Naive thymus-derived CD4-positive, alpha-beta T cell (primary cell): ENCODE measurements at regions not wholly inside any gene's neighbourhood (a gene's known extent, or its start where the extent isn't known, plus 50 kb on each side); places are given as distances from the start of the nearest gene placed in this dataset.

Experiments used
- ATAC-seq: fragments of 150-1000 bp; cut with Tn5 transposase; 2 replicates; pipeline ENCODE4 v1.10.0; 2021; ENCODE audit warnings: mild to moderate bottlenecking, moderate library complexity
- CTCF ChIA-PET: fragments of 350-600 bp; sonication (Branson Sonifier 250); formaldehyde crosslinking; loops from one replicate; lab custom pipeline; 2021; ENCODE audit warnings: antibody characterized with exemption; lab: Charles Lee
- POLR2A ChIA-PET: fragments of 350-600 bp; sonication (Branson Sonifier 250); formaldehyde crosslinking; loops from one replicate; lab custom pipeline; 2021; ENCODE audit warnings: antibody characterized with exemption, inconsistent platforms; lab: Charles Lee
- DNase-seq, 9 donors: peaks; one replicate each; pipeline versions ENCODE4 v3.0.0 to v3.0.0-alpha.2; 2020 to 2022; ENCODE audit warnings: mixed read lengths in 1 of 9
- H3K27ac ChIP-seq: one replicate; pipeline ENCODE4 v1.7.0; 2013; ENCODE audit warnings: mild to moderate bottlenecking, low read depth, low read length, moderate library complexity
- H3K27me3 ChIP-seq, 2 donors: one replicate each; pipeline ENCODE4 v1.7.0; 2013; ENCODE audit warnings: low read length in 2 of 2, mild to moderate bottlenecking in 2 of 2, moderate library complexity in 2 of 2; ENCODE audit not compliant: control insufficient read depth in 2 of 2, insufficient read depth in 2 of 2
- H3K36me3 ChIP-seq, 3 experiments: 1 replicate in 2 of 3; 2 replicates in 1 of 3; pipeline ENCODE4 v1.7.0; 2013; ENCODE audit warnings: low read length in 3 of 3, mild to moderate bottlenecking in 3 of 3, moderate library complexity in 1 of 3; ENCODE audit not compliant: insufficient read depth in 3 of 3, control insufficient read depth in 2 of 3
- H3K4me1 ChIP-seq, 2 donors: one replicate each; pipeline ENCODE4 v1.7.0; 2013; ENCODE audit warnings: low read length in 2 of 2, mild to moderate bottlenecking in 2 of 2, moderate library complexity in 1 of 2; ENCODE audit not compliant: control insufficient read depth in 2 of 2, insufficient read depth in 2 of 2
- H3K4me3 ChIP-seq: 2 replicates; pipeline ENCODE4 v1.7.0; 2013; ENCODE audit warnings: mild to moderate bottlenecking, low read length
- H3K9me3 ChIP-seq, 3 experiments: 1 replicate in 2 of 3; 2 replicates in 1 of 3; pipeline ENCODE4 v1.7.0; 2013; ENCODE audit warnings: low read length in 3 of 3; ENCODE audit not compliant: control insufficient read depth in 2 of 3
- H3K27ac Mint-ChIP-seq, 9 donors: one replicate each; pipeline ENCODE4 v1.8.0; 2020 to 2022; ENCODE audit warnings: mixed read lengths in 9 of 9, mild to moderate bottlenecking in 8 of 9, moderate library complexity in 5 of 9, inconsistent platforms in 2 of 9
- H3K27me3 Mint-ChIP-seq, 5 donors: one replicate each; pipeline ENCODE4 v1.8.0; 2021 to 2022; ENCODE audit warnings: mixed read lengths in 5 of 5, mild to moderate bottlenecking in 1 of 5
- H3K36me3 Mint-ChIP-seq, 5 donors: one replicate each; pipeline ENCODE4 v1.8.0; 2020 to 2022; ENCODE audit warnings: mixed read lengths in 5 of 5, mild to moderate bottlenecking in 3 of 5, inconsistent platforms in 1 of 5
- H3K4me1 Mint-ChIP-seq, 7 donors: one replicate each; pipeline ENCODE4 v1.8.0; 2020 to 2022; ENCODE audit warnings: mixed read lengths in 7 of 7, mild to moderate bottlenecking in 3 of 7, inconsistent platforms in 1 of 7
- H3K4me3 Mint-ChIP-seq, 10 donors: one replicate each; pipeline ENCODE4 v1.8.0; 2020 to 2022; ENCODE audit warnings: mild to moderate bottlenecking in 10 of 10, mixed read lengths in 10 of 10, moderate library complexity in 6 of 10, inconsistent platforms in 2 of 10
- H3K9me3 Mint-ChIP-seq, 11 donors: one replicate each; pipeline ENCODE4 v1.8.0; 2020 to 2022; ENCODE audit warnings: mixed read lengths in 11 of 11, mild to moderate bottlenecking in 4 of 11, inconsistent platforms in 1 of 11, moderate library complexity in 1 of 11
- intact Hi-C, 2 donors: fragments of 100-400 bp; cut with micrococcal nuclease; formaldehyde crosslinking; loops; one replicate each; pipeline ENCODE4 v1.15.1; 2023

GRCh38 chr14:40119321-40119720 lies 687.1 kb upstream of the FBXO33 start:
- intact Hi-C loops: no loop called here
- ATAC-seq (no peak), DNase-seq (no peak)
- POLR2A ChIA-PET: interaction anchor here (0.6 kb wide), 1 partner anchor 710 kb away, joined by 3 read pairs; no protein-coding TSS in a partner anchor
- Histone ChIP-seq H3K36me3 (no peaks in the 10 kb centered on the region), H3K27ac (no peak overlapping the region), H3K9me3 (no peaks in the 10 kb centered on the region), H3K4me1 (no peaks in the 10 kb centered on the region), H3K4me3 (no peak overlapping the region), H3K27me3 (no peaks in the 10 kb centered on the region)
- H3K36me3 Mint-ChIP-seq: peaks cover 0 to 11% (median 0%) of the 10 kb centered on the region in 5 donors
- no peak overlapping the region for H3K27ac Mint-ChIP-seq
- CTCF ChIA-PET: no interaction called here
- peaks cover 0 to 4% (median 0%) of the 10 kb centered on the region in 5 donors for H3K27me3 Mint-ChIP-seq
- no peaks in the 10 kb centered on the region for H3K4me1 Mint-ChIP-seq
- no peak overlapping the region for H3K4me3 Mint-ChIP-seq
- H3K9me3 Mint-ChIP-seq: peaks cover 0 to 11% (median 3%) of the 10 kb centered on the region in 11 donors

- Mint-ChIP-seq H3K4me1 (no peaks in the 10 kb centered on the region), H3K27ac (no peak overlapping the region), H3K9me3 (peaks cover 0 to 11% (median 4%) of the 10 kb centered on the region in 11 donors), H3K36me3 (peaks cover 0 to 11% (median 0%) of the 10 kb centered on the region in 5 donors), H3K4me3 (no peak overlapping the region), H3K27me3 (peaks cover 0 to 4% (median 0%) of the 10 kb centered on the region in 5 donors)
- H3K9me3 ChIP-seq: no peaks in the 10 kb centered on the region
- no peaks in the 10 kb centered on the region for H3K27me3 ChIP-seq
- intact Hi-C loops: no loop called here
- POLR2A ChIA-PET: no interaction called here
- CTCF ChIA-PET: no interaction called here
- ATAC-seq (no peak), DNase-seq (no peak)
- H3K4me3 ChIP-seq: no peak overlapping the region
- no peak overlapping the region for H3K27ac ChIP-seq
- H3K36me3 ChIP-seq: no peaks in the 10 kb centered on the region
- H3K4me1 ChIP-seq: no peaks in the 10 kb centered on the region
Measured at GRCh38 chr14:40115583-40115982, 683.4 kb upstream of the FBXO33 start.

- no peaks in the 10 kb centered on the region for H3K36me3 ChIP-seq
- no peak overlapping the region for H3K27ac ChIP-seq
- DNase-seq (no peak), ATAC-seq (no peak)
- H3K4me3 ChIP-seq: no peak overlapping the region
- no peak overlapping the region for H3K4me3 Mint-ChIP-seq
- H3K9me3 Mint-ChIP-seq: peaks cover 0 to 15% (median 5%) of the 10 kb centered on the region in 11 donors
- no peak overlapping the region for H3K27ac Mint-ChIP-seq
- intact Hi-C loops: no loop called here
- no peaks in the 10 kb centered on the region for H3K9me3 ChIP-seq
- no peaks in the 10 kb centered on the region for H3K4me1 Mint-ChIP-seq
- peaks cover 0 to 4% (median 0%) of the 10 kb centered on the region in 5 donors for H3K27me3 Mint-ChIP-seq
- no peaks in the 10 kb centered on the region for H3K27me3 ChIP-seq
- ChIA-PET CTCF (no interaction called here), POLR2A (no interaction called here)
- peaks cover 0 to 11% (median 0%) of the 10 kb centered on the region in 5 donors for H3K36me3 Mint-ChIP-seq
- H3K4me1 ChIP-seq: no peaks in the 10 kb centered on the region
Measured at GRCh38 chr14:40113671-40114070, 681.4 kb upstream of the FBXO33 start.

GRCh38 chr14:40100544-40101196 lies 668.4 kb upstream of the FBXO33 start:
- DNase-seq: no peak
- Mint-ChIP-seq H3K27me3 (no peaks in the 10 kb centered on the region), H3K27ac (no peak overlapping the region), H3K4me1 (no peaks in the 10 kb centered on the region), H3K4me3 (no peak overlapping the region), H3K36me3 (no peaks in the 10 kb centered on the region), H3K9me3 (peaks cover 0 to 20% (median 8%) of the 10 kb centered on the region in 11 donors)
- Histone ChIP-seq H3K27me3 (no peaks in the 10 kb centered on the region), H3K4me1 (no peaks in the 10 kb centered on the region), H3K27ac (no peak overlapping the region), H3K36me3 (no peaks in the 10 kb centered on the region), H3K9me3 (no peaks in the 10 kb centered on the region), H3K4me3 (no peak overlapping the region)
- POLR2A ChIA-PET: no interaction called here
- CTCF ChIA-PET: no interaction called here
- ATAC-seq: no peak
- intact Hi-C loops: no loop called here

GRCh38 chr14:40099316-40099715 lies 667.1 kb upstream of the FBXO33 start:
- H3K4me3 ChIP-seq: no peak overlapping the region
- no peak overlapping the region for H3K4me3 Mint-ChIP-seq

GRCh38 chr14:40098468-40098867 lies 666.2 kb upstream of the FBXO33 start:
- intact Hi-C loops: no loop called here
- Mint-ChIP-seq H3K4me3 (no peak overlapping the region), H3K36me3 (no peaks in the 10 kb centered on the region), H3K4me1 (no peaks in the 10 kb centered on the region), H3K27me3 (no peaks in the 10 kb centered on the region), H3K9me3 (peaks cover 0 to 9% (median 3%) of the 10 kb centered on the region in 11 donors), H3K27ac (no peak overlapping the region)
- ChIA-PET CTCF (no interaction called here), POLR2A (no interaction called here)
- DNase-seq (no peak), ATAC-seq (no peak)
- no peak overlapping the region for H3K4me3 ChIP-seq
- no peaks in the 10 kb centered on the region for H3K27me3 ChIP-seq
- H3K27ac ChIP-seq: no peak overlapping the region
- H3K4me1 ChIP-seq: no peaks in the 10 kb centered on the region
- no peaks in the 10 kb centered on the region for H3K9me3 ChIP-seq
- H3K36me3 ChIP-seq: no peaks in the 10 kb centered on the region

More at GRCh38 chr14:40099316-40099715, 667.1 kb upstream of the FBXO33 start:
- Histone ChIP-seq H3K27me3 (no peaks in the 10 kb centered on the region), H3K4me1 (no peaks in the 10 kb centered on the region), H3K27ac (no peak overlapping the region), H3K9me3 (no peaks in the 10 kb centered on the region), H3K36me3 (no peaks in the 10 kb centered on the region)
- Mint-ChIP-seq H3K27ac (no peak overlapping the region), H3K4me1 (no peaks in the 10 kb centered on the region), H3K36me3 (no peaks in the 10 kb centered on the region), H3K27me3 (no peaks in the 10 kb centered on the region), H3K9me3 (peaks cover 0 to 8% (median 1%) of the 10 kb centered on the region in 11 donors)
- CTCF ChIA-PET: no interaction called here
- intact Hi-C loops: no loop called here
- DNase-seq: no peak
- POLR2A ChIA-PET: no interaction called here
- no peak for ATAC-seq

- ChIA-PET POLR2A (no interaction called here), CTCF (no interaction called here)
- Histone ChIP-seq H3K9me3 (no peaks in the 10 kb centered on the region), H3K4me1 (no peaks in the 10 kb centered on the region), H3K4me3 (no peak overlapping the region), H3K36me3 (no peaks in the 10 kb centered on the region), H3K27me3 (no peaks in the 10 kb centered on the region), H3K27ac (no peak overlapping the region)
- ATAC-seq (no peak), DNase-seq (no peak)
- intact Hi-C loops: no loop called here
- H3K4me3 Mint-ChIP-seq: no peak overlapping the region
- no peak overlapping the region for H3K27ac Mint-ChIP-seq
- no peaks in the 10 kb centered on the region for H3K36me3 Mint-ChIP-seq
- H3K9me3 Mint-ChIP-seq: peaks cover 0 to 14% (median 3%) of the 10 kb centered on the region in 11 donors
- H3K27me3 Mint-ChIP-seq: no peaks in the 10 kb centered on the region
- H3K4me1 Mint-ChIP-seq: no peaks in the 10 kb centered on the region
Measured at GRCh38 chr14:40096968-40097367, 664.7 kb upstream of the FBXO33 start.
